ENCODE measurements at regions not wholly inside any gene's neighbourhood (a gene's known extent, or its start where the extent isn't known, plus 50 kb on each side); places are given as distances from the start of the nearest gene placed in this dataset.
A peak's percentile ranks its signal among the peaks of the same experiment; 100 is the strongest.
"Not testable (repeated sequence)": the region's sequence is repeated elsewhere in the genome, so short reads cannot be mapped to it uniquely, and the experiment has no call there.

GRCh38 chr2:60353406-60353800 lies 200.1 kb downstream of the BCL11A start:
- TF ChIP-seq CTCF (IDR thresholded peaks at IDR 0.05; ENCODE audit: low read depth, low read length, missing control alignments), result no peak
- no peak for DNase-seq (ENCODE audit: low read depth)
- peak overlapping the region; percentile 11; the same call in 1 of the 2 replicates for H3K4me3 ChIP-seq (ENCODE audit: low read depth, low read length)

DNA sequence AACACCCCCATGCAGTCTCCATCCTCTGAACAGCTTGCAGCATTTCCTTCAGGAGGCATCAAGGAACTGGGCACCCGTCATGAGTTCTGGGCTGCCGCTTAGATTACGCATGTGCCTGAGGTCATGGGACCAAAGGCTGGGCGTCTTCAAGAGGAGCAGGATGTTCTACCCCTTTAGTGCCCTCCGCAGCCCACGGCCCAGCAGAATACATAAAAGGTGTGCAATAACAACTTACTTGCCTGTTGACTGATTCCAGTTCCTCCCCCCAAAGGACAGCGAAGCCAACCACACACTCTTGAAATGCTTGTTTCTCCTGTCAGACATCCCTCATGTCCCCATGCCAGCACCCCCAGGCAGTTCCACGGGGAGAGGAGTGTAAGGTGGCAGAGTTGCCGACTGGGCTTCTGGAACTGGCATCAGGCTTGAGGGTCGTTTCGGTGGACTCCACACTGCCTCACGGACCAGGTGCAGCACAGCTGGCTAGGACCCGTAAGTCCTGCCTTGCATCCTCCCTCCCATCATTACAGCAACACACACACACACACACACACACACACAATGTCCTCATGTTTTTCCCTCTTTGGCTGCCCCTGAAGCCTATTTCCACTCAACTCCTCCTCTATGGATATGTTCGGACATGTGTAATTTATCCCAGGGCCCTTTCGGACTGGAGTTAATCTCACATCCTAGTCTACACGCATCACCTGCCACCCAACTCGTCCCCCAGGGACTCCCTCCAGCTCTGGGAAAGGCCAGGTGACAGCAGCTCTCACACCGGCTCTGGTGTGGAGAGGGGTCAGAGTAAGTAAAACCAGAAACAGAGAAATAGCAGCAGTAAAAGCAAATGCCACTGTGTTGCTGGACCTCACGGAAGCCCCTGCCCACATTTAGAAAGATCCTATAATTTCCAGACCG lies 200.7 kb downstream of the BCL11A start:
- peak; percentile 52 for DNase-seq (ENCODE audit: low read depth)
- TF ChIP-seq CTCF (IDR thresholded peaks at IDR 0.05; ENCODE audit: low read depth, low read length, missing control alignments), result no peak
- peak overlapping the region; percentile 11; the same call in 1 of the 2 replicates for H3K4me3 ChIP-seq (ENCODE audit: low read depth, low read length)

DNA sequence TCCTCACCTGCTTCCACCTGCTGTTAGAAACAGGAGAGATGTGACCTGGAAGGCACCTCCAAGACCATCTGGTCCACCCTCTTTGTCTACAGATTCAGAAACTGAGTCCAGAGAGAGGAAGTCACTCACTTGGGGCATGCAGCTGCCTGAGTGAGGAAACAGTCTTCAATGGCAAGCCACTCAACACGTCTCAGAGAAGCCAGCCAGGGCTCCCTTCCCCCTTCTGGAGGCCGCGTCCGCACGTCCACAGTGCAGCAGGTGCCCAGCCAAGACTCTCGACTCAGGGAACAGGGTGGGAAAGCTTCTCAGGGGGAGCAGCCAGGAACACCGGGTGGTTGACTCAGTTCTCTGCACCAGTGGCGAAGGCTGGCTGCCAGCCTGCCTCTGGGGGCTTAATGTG lies 201.7 kb downstream of the BCL11A start:
- peak; percentile 62 for DNase-seq (ENCODE audit: low read depth)
- H3K4me3 ChIP-seq (ENCODE audit: low read depth, low read length), result peak overlapping the region; percentile 6
- TF ChIP-seq CTCF (IDR thresholded peaks at IDR 0.05; ENCODE audit: low read depth, low read length, missing control alignments), result no peak

- H3K4me3 ChIP-seq (ENCODE audit: low read depth, low read length), result no peak overlapping the region
- no peak for DNase-seq (ENCODE audit: low read depth)
- TF ChIP-seq CTCF (IDR thresholded peaks at IDR 0.05; ENCODE audit: low read depth, low read length, missing control alignments), result no peak
Measured at GRCh38 chr2:60351321-60351720, 202.1 kb downstream of the BCL11A start.

DNA sequence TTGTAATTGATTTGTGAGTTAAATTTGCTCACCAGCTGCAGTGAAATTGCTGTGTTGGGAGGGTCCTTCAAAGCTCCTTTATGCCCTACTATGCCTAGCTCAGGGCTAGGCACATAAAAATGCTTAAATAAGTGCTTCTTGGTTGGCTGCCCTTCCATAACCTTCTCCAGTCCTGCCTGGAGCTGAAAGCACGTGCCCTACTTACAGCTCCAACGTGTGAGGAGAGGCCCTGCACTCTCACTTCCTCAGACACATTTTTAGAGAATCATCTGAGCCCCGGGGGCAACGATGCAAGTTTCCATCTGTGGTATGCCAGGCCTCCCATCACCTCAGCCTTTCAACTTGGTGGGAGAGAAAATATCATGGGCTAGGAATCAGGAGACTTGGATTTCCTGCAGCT lies 202.7 kb downstream of the BCL11A start:
- no peak overlapping the region for H3K4me3 ChIP-seq (ENCODE audit: low read depth, low read length)
- DNase-seq (ENCODE audit: low read depth), result peak; percentile 60
- TF ChIP-seq CTCF (IDR thresholded peaks at IDR 0.05; ENCODE audit: low read depth, low read length, missing control alignments), result no peak

- TF ChIP-seq CTCF (IDR thresholded peaks at IDR 0.05; ENCODE audit: low read depth, low read length, missing control alignments), result no peak
- DNase-seq (ENCODE audit: low read depth), result no peak
- H3K4me3 ChIP-seq (ENCODE audit: low read depth, low read length), result no peak overlapping the region
Measured at GRCh38 chr2:60347781-60348180, 205.7 kb downstream of the BCL11A start.

GRCh38 chr2:60342491-60342890 lies 211.0 kb downstream of the BCL11A start:
- not testable (repeated sequence) for DNase-seq (ENCODE audit: low read depth)

More at GRCh38 chr2:60342491-60342890, 211.0 kb downstream of the BCL11A start:
- H3K4me3 ChIP-seq (ENCODE audit: low read depth, low read length), result not testable (repeated sequence)
